ENCODE measurements at regions not wholly inside any gene's neighbourhood (a gene's known extent, or its start where the extent isn't known, plus 50 kb on each side); places are given as distances from the start of the nearest gene placed in this dataset.

DNA sequence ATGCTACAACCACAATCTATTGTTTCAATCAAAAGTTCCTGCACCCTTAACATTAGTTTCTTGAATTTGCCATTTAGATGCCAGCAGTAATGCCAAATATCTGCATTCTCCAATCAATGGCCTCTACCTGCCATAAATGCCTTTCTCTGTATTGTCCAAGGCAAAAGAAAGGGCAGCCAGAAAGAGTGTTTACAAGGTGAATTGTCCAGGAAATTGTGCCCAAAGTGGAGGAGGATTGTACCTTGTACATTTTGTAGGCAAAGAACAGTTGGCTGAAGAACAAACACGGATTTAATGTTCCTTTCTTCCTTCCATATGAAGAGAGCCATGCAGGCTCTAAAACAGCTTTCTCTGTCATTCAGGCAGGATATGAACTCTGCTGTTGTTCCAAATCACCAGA, 181.5 kb downstream of the GUCY2F start:
- BruUV-seq (replicated peaks) = no TSS peak
- intact Hi-C loops (cut with micrococcal nuclease; ENCODE audit: unreplicated experiment) = no loop called here
- TF ChIP-seq, protein P1, sequence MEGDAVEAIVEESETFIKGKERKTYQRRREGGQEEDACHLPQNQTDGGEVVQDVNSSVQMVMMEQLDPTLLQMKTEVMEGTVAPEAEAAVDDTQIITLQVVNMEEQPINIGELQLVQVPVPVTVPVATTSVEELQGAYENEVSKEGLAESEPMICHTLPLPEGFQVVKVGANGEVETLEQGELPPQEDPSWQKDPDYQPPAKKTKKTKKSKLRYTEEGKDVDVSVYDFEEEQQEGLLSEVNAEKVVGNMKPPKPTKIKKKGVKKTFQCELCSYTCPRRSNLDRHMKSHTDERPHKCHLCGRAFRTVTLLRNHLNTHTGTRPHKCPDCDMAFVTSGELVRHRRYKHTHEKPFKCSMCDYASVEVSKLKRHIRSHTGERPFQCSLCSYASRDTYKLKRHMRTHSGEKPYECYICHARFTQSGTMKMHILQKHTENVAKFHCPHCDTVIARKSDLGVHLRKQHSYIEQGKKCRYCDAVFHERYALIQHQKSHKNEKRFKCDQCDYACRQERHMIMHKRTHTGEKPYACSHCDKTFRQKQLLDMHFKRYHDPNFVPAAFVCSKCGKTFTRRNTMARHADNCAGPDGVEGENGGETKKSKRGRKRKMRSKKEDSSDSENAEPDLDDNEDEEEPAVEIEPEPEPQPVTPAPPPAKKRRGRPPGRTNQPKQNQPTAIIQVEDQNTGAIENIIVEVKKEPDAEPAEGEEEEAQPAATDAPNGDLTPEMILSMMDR (conservative IDR thresholded peaks at IDR 0.05; ENCODE audit: low read length) = no peak
- no peak for TF ChIP-seq EZH2phosphoT487 (IDR thresholded peaks at IDR 0.05; ENCODE audit: borderline replicate concordance, low read depth, low read length)

DNA sequence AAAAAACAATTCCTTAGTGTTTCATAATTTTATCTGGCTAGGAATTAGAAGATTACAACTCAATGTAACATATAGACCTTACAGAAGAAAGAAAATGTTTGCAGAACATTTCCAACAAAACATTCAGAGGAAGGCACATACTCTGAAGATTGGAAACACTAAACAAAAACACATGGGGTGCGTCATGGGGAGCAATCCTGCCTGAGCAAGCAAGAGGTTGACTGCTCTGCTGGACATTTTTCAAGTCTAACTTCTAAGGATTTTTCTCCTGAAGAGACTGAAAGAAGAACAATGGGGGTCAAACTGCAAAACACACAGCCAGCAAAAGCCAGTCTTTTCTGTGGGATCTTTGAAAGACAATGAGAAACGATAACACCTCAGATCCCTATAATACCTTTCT, 182.8 kb downstream of the GUCY2F start:
- H3K4me3 ChIP-seq (ENCODE audit: low read depth, low read length, poor library complexity, severe bottlenecking) = no peak overlapping the region
- BruUV-seq (replicated peaks) = no TSS peak
- no peaks in the 10 kb centered on the region for H3K4me1 ChIP-seq (ENCODE audit: insufficient read depth, low read length, poor library complexity, severe bottlenecking)
- DNase-seq (ENCODE audit: low spot score) = no peak
- no peaks in the 10 kb centered on the region for H4K20me1 ChIP-seq (ENCODE audit: insufficient read depth, low read length)
- no peak overlapping the region for H2AFZ ChIP-seq (ENCODE audit: low read length)
- no peaks in the 10 kb centered on the region for H3K9me2 ChIP-seq (ENCODE audit: insufficient read depth, low read length)
- H3K27ac ChIP-seq (ENCODE audit: low read depth, low read length, poor library complexity, severe bottlenecking) = no peak overlapping the region
- no peak for TF ChIP-seq EZH2phosphoT487 (IDR thresholded peaks at IDR 0.05; ENCODE audit: borderline replicate concordance, low read depth, low read length)
- TF ChIP-seq, protein P1 (conservative IDR thresholded peaks at IDR 0.05; ENCODE audit: low read length) = no peak
- H3K36me3 ChIP-seq (ENCODE audit: insufficient read depth, low read length) = no peaks in the 10 kb centered on the region
- H3K79me2 ChIP-seq (ENCODE audit: insufficient read depth, low read depth, low read length) = no peaks in the 10 kb centered on the region
- POLR2A ChIA-PET = no interaction called here
- no peaks in the 10 kb centered on the region for H3K9me3 ChIP-seq (ENCODE audit: low read length)
- intact Hi-C loops (cut with micrococcal nuclease; ENCODE audit: unreplicated experiment) = no loop called here
- H3K4me2 ChIP-seq (ENCODE audit: low read length) = no peak overlapping the region
- CTCF ChIA-PET (ENCODE audit: unreplicated experiment) = no interaction called here

More for the DNA sequence above, 181.5 kb downstream of the GUCY2F start:
- ChIA-PET CTCF (ENCODE audit: unreplicated experiment) (no interaction called here), POLR2A (no interaction called here)
- Histone ChIP-seq H3K79me2 (ENCODE audit: insufficient read depth, low read depth, low read length) (no peaks in the 10 kb centered on the region), H4K20me1 (ENCODE audit: insufficient read depth, low read length) (no peaks in the 10 kb centered on the region), H3K36me3 (ENCODE audit: insufficient read depth, low read length) (no peaks in the 10 kb centered on the region), H3K27ac (ENCODE audit: low read depth, low read length, poor library complexity, severe bottlenecking) (no peak overlapping the region), H3K9me3 (ENCODE audit: low read length) (no peaks in the 10 kb centered on the region), H2AFZ (ENCODE audit: low read length) (no peak overlapping the region), H3K4me3 (ENCODE audit: low read depth, low read length, poor library complexity, severe bottlenecking) (no peak overlapping the region), H3K9me2 (ENCODE audit: insufficient read depth, low read length) (no peaks in the 10 kb centered on the region), H3K4me1 (ENCODE audit: insufficient read depth, low read length, poor library complexity, severe bottlenecking) (no peaks in the 10 kb centered on the region), H3K4me2 (ENCODE audit: low read length) (no peak overlapping the region)
- no peak for DNase-seq (ENCODE audit: low spot score)

DNA sequence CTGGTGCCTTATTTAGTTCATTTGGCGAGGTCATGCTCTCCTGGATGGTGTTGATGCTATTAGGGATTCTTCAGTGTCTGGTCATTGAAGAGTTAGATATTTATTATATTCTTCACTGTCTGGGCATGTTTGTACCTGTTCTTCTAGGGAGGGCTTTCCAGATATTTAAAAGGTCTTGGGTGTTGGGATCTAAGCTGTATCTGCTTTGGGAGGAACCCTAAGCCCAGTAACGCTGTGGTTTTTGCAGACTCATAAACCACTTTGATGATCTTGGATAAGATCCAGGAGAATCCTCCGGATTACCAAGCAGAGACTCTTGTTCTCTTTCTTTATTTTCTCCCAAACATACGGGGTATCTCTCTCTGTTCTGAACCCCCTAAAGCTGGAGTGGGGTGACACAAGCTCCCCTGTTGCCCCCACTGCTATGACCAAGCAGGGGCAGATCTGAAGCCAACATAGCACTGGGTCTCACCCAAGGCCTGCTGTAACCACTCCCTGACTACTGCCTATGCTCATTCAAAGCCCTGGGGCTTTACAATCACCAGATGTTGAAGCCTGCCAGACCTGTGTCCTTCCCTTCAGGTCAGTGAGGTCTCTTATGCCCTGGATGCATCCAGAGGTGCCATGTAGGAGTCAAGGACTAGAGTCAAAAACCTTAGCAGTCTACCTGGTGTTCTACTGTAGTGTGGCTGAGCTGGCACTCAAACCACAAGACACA, 187.6 kb downstream of the GUCY2F start:
- Histone ChIP-seq H3K9me2 (ENCODE audit: insufficient read depth, low read length) (no peaks in the 10 kb centered on the region), H3K36me3 (ENCODE audit: insufficient read depth, low read length) (no peaks in the 10 kb centered on the region), H3K9me3 (ENCODE audit: low read length) (no peaks in the 10 kb centered on the region), H3K79me2 (ENCODE audit: insufficient read depth, low read depth, low read length) (no peaks in the 10 kb centered on the region), H3K4me1 (ENCODE audit: insufficient read depth, low read length, poor library complexity, severe bottlenecking) (no peaks in the 10 kb centered on the region), H2AFZ (ENCODE audit: low read length) (no peak overlapping the region), H3K4me3 (ENCODE audit: low read depth, low read length, poor library complexity, severe bottlenecking) (no peak overlapping the region), H3K27ac (ENCODE audit: low read depth, low read length, poor library complexity, severe bottlenecking) (no peak overlapping the region), H3K4me2 (ENCODE audit: low read length) (no peak overlapping the region), H4K20me1 (ENCODE audit: insufficient read depth, low read length) (no peaks in the 10 kb centered on the region)
- TF ChIP-seq, protein P1 (conservative IDR thresholded peaks at IDR 0.05; ENCODE audit: low read length) = no peak
- TF ChIP-seq EZH2phosphoT487 (IDR thresholded peaks at IDR 0.05; ENCODE audit: borderline replicate concordance, low read depth, low read length) = no peak
- intact Hi-C loops (cut with micrococcal nuclease; ENCODE audit: unreplicated experiment) = no loop called here
- no peak for DNase-seq (ENCODE audit: low spot score)
- no TSS peak for BruUV-seq (replicated peaks)
- POLR2A ChIA-PET = no interaction called here
- CTCF ChIA-PET (ENCODE audit: unreplicated experiment) = no interaction called here
